Raji (cell line): ENCODE measurements at regions not wholly inside any gene's neighbourhood (a gene's known extent, or its start where the extent isn't known, plus 50 kb on each side); places are given as distances from the start of the nearest gene placed in this dataset.

Experiments used
- POLR2A ChIP-seq: IDR thresholded peaks from 2 replicates; pipeline ENCODE4 v1.6.1; 2011; ENCODE audit warnings: low read depth, low read length, control low read depth; ENCODE audit not compliant: insufficient read depth

GRCh38 chr15:39216816-39217215 lies 364.1 kb upstream of the THBS1 start:
- no peak for TF ChIP-seq POLR2A

DNA sequence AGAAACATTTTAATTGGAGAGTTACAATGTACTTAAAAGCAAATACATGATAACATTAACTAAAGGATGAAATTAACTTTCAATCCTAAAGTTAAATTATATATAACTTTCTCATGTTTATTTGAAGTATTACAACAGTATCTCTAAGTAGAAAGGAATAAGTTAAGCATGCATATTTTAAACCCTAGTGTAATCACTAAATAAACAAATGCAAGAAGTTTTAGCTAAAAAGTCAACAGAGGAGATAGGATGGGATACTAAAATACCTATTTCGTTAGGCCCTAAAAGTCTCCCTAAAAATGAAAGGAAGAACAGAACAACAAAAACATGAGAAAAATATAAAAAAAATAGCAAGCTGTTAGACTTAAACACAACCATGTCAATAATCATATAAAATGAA lies 361.3 kb upstream of the THBS1 start:
- no peak for TF ChIP-seq POLR2A

GRCh38 chr15:39226169-39226937 lies 354.5 kb upstream of the THBS1 start:
- TF ChIP-seq POLR2A = no peak

- no peak for TF ChIP-seq POLR2A
Measured at GRCh38 chr15:39227001-39227400, 353.9 kb upstream of the THBS1 start.

GRCh38 chr15:39228889-39229288 lies 352.0 kb upstream of the THBS1 start:
- TF ChIP-seq POLR2A = no peak

DNA sequence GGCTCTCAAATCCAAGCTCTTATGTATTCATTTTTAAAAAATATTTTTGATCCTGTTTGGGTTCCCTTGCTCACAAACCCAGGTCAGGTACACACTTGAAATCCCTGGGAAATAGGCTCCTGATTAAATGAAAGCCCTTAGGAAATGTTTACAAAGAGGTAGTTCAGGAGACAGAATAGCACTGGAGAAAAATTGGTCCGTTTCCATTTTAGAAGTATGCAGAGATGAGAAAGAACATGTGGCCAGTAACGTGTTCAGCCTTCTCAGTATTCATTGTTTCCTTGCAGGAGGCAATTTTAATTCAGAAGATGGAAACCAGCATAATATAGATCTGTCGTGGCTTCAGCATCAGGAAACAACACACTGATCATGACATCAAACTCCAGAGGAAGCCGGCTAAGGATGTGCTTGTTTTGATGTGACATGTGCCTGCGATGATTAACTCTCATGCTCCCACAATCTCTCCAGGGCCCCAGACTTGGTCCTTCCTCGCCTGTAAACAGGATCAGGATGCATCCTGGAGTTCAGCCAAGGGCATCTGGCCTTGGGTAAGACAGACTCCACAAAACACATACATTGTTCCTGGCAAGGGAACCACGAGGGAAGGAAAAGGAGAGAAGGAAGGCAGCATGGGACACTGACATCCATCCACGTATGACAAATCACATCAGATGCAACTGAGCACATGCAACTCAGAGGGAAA lies 350.5 kb upstream of the THBS1 start:
- TF ChIP-seq POLR2A = no peak

DNA sequence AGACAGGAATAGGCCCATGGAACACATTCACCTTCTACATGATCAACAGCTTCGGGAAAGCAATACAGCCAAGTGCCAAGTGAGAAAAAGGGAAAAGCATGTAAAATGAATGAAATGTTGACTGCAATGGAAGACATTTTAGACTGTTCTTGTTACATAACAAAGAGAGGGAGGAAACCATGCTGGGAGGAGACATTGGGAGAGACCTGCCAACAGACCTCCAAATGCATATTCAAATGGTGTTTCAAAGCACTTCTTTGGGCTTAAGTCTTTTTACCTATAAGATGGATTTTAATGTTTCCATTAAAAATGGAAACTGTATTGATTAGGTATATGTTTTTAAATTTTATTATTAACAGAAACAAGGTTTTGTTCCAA lies 350.0 kb upstream of the THBS1 start:
- TF ChIP-seq POLR2A = no peak

- no peak for TF ChIP-seq POLR2A
Measured at GRCh38 chr15:39232512-39232911, 348.4 kb upstream of the THBS1 start.

GRCh38 chr15:39235084-39235795 lies 345.6 kb upstream of the THBS1 start:
- TF ChIP-seq POLR2A = no peak

DNA sequence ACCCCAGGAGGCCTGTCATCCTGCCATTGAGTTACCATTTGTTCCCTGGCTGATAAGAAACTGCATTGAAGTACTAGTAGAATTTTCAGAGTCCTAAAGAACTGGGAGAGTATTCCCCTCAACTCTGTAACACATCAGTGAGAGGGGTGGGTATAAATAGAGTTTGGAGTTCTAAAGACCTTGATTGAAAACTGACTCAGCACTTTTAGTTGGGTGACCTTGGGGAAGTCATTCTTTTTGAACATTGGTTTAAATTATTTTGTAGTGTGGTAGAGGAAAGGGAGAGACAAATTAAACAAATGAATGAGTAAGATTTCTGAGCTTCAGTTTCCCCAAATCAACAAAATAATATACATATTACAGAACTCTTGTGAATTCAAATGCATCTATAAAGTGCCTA lies 344.5 kb upstream of the THBS1 start:
- TF ChIP-seq POLR2A = no peak

DNA sequence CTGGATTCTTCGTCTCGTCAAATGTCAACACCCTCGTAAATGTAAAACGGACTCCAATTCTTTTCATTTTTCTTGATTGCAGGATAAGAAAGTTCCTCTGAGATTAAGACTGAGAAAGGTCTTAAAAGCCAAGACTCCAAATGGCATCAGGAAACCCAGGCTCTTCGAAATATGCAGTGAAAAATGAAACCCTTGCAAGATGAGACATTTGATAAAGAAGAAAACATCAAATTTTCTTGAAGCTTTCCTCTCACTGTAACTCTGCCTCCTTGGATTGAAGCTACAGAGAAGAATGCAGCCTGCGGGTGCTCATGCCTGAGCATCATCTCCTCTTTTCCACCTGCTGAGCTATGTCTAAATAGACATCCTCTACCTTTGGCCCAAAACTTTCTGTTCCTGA lies 342.4 kb upstream of the THBS1 start:
- no peak for TF ChIP-seq POLR2A

GRCh38 chr15:39239562-39239961 lies 341.3 kb upstream of the THBS1 start:
- TF ChIP-seq POLR2A = no peak

DNA sequence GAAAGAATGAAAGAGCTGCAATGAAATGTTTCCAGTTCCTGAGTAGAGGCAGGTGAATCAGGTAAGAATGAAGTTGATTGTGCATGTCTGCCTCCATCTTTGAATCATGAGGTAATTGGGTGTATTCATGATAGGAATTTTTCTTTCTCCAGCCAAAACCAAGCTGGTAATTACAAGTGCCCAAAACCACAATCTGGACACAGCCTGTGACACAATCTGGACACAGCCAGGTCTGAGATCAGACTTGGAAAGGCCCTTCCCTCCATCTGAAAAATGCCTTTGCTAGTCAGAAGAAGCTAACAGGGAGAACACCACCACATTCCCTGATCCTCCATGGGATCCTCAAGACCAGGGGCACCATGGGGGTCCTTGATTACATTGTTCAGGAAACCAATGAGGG lies 338.5 kb upstream of the THBS1 start:
- TF ChIP-seq POLR2A = no peak

DNA sequence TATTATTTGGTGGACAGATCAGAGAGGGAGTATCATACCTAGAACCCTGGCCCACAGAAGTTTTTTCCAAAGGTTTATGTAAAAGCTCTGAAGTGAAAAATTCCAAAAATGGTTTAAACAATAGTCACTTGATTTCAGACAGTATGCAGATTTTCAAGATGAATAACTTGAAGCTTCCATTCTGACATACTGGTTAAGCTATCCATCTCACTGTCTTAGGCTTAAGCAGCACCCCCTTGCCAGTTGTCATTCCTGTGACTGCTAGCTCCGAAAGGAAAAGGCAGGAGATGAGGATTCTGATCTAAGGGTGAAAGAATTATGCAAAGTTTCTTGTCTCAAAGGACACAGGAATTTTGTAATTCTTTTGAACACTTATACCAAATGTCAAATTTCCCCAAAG lies 337.5 kb upstream of the THBS1 start:
- no peak for TF ChIP-seq POLR2A

DNA sequence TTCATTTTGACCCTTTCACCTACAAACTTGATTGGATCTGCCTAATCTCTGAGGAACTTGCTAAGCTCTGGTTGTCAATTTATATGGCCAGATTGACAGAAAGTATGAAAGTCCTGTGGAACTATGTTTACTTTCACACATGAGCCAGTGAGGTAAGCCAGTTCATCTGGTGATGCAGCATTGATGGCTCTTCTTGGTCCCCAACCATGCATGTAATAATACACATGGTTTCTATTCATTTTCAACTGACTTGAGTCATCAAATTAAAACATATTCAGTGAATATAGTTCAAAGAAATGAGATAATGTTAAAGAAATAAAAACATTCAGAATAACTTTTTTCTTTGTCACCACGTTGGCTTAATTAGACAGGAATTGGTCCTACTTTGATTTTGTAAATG lies 336.1 kb upstream of the THBS1 start:
- no peak for TF ChIP-seq POLR2A

DNA sequence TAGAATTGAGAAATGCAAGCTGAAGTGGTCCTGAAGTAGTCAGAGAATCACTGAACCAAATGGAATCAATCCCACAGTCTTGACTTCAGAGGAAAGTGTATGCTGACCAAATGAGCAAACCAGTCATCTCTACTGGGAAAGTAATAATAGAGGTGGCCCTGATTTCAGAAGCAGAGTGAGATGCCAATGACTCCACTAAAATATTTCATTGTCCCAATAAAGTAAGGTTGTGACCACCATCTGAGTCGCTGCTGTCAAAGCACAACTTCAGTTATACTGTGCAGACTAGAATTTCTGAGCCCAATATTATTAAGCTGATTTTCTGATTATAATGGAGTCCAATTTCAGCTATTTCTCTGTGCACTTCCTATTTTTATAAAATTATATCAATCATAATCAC lies 334.4 kb upstream of the THBS1 start:
- no peak for TF ChIP-seq POLR2A
